Neural cell (in vitro differentiated cells): ENCODE measurements at regions not wholly inside any gene's neighbourhood (a gene's known extent, or its start where the extent isn't known, plus 50 kb on each side); places are given as distances from the start of the nearest gene placed in this dataset.

ENCODE experiments used
- CTCF ChIP-seq: fragments of 450-650 bp; IDR thresholded peaks from 2 replicates; pipeline ENCODE4 v1.5.1; 2014; ENCODE audit warnings: antibody characterized with exemption, mild to moderate bottlenecking, moderate library complexity; ENCODE audit not compliant: poor library complexity, severe bottlenecking
- EZH2 ChIP-seq: fragments of 200-600, 300-800 bp; shearing (Covaris generic), sonication (generic); IDR thresholded peaks from 2 replicates; pipeline ENCODE4 v1.6.1; 2014; ENCODE audit warnings: antibody characterized with exemption, low read length, borderline replicate concordance, mild to moderate bottlenecking; ENCODE audit not compliant: insufficient read depth, poor library complexity, severe bottlenecking
- MXI1 ChIP-seq: fragments of 450-650 bp; conservative IDR thresholded peaks from 2 replicates; pipeline ENCODE4 v1.6.1; 2014; ENCODE audit warnings: antibody characterized with exemption, mild to moderate bottlenecking; ENCODE audit not compliant: poor library complexity, severe bottlenecking
- REST ChIP-seq: IDR thresholded peaks from 2 replicates; pipeline ENCODE4 v1.6.1; 2012; ENCODE audit warnings: borderline replicate concordance

- TF ChIP-seq CTCF (no peak), MXI1 (no peak), EZH2 (no peak), REST (no peak)
Measured at GRCh38 chr4:126242679-126243390, 928.1 kb downstream of the FAT4 start.
